ENCODE measurements at regions not wholly inside any gene's neighbourhood (a gene's known extent, or its start where the extent isn't known, plus 50 kb on each side); places are given as distances from the start of the nearest gene placed in this dataset.

DNA sequence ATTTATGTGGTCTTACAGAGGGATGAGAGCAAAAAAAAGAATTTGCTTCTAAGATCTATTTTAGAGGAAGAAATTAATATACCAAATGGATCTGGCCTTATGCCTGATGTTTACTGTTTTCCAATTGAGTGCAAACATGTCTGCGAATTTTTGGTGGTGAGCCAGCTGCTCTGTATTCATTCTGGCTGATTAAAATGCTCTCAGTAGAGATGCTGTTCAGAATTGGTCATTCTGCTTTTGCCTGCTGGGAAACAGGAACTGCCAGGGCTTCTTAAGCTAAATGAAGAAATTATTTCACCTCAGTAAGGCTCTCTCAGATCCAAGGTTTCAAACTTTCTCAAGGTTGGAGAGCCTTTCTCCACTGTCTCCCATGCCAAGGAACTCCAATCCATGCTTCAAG is 132.0 kb upstream of the SV2C start:
- no peak for DNase-seq
- no peak overlapping the region for H3K27ac Mint-ChIP-seq
- no peak for ATAC-seq
- H3K4me1 Mint-ChIP-seq, result peaks cover 5 to 7% of the 10 kb centered on the region in 2 donors
- H3K4me1 ChIP-seq (ENCODE audit: control insufficient read depth, insufficient read depth, low read length), result no peaks in the 10 kb centered on the region
- H3K9me3 ChIP-seq (ENCODE audit: control insufficient read depth, insufficient read depth, low read length), result peaks cover 5% of the 10 kb centered on the region
- H3K36me3 ChIP-seq (ENCODE audit: control insufficient read depth, insufficient read depth, low read length), result no peaks in the 10 kb centered on the region
- intact Hi-C loops (cut with micrococcal nuclease), result no loop called here
- no peak overlapping the region for H3K27ac ChIP-seq (ENCODE audit: low read length)
- WGBS (ENCODE audit: insufficient coverage), result 77% methylated on average over 1 of the region's 1 CpG
- no peaks in the 10 kb centered on the region for H3K27me3 ChIP-seq (ENCODE audit: control insufficient read depth, insufficient read depth, low read length)
- H3K9me3 Mint-ChIP-seq, result peaks cover 3 to 8% of the 10 kb centered on the region in 2 donors
- H3K27me3 Mint-ChIP-seq (ENCODE audit: low read depth in 2 of 2), result peaks cover 16 to 33% of the 10 kb centered on the region in 2 donors
- TF ChIP-seq, protein P1, sequence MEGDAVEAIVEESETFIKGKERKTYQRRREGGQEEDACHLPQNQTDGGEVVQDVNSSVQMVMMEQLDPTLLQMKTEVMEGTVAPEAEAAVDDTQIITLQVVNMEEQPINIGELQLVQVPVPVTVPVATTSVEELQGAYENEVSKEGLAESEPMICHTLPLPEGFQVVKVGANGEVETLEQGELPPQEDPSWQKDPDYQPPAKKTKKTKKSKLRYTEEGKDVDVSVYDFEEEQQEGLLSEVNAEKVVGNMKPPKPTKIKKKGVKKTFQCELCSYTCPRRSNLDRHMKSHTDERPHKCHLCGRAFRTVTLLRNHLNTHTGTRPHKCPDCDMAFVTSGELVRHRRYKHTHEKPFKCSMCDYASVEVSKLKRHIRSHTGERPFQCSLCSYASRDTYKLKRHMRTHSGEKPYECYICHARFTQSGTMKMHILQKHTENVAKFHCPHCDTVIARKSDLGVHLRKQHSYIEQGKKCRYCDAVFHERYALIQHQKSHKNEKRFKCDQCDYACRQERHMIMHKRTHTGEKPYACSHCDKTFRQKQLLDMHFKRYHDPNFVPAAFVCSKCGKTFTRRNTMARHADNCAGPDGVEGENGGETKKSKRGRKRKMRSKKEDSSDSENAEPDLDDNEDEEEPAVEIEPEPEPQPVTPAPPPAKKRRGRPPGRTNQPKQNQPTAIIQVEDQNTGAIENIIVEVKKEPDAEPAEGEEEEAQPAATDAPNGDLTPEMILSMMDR (IDR thresholded peaks at IDR 0.05), result no peak
- no peak overlapping the region for H3K4me3 Mint-ChIP-seq
- no peaks in the 10 kb centered on the region for H3K36me3 Mint-ChIP-seq
- H3K4me3 ChIP-seq (ENCODE audit: low read length), result no peak overlapping the region

DNA sequence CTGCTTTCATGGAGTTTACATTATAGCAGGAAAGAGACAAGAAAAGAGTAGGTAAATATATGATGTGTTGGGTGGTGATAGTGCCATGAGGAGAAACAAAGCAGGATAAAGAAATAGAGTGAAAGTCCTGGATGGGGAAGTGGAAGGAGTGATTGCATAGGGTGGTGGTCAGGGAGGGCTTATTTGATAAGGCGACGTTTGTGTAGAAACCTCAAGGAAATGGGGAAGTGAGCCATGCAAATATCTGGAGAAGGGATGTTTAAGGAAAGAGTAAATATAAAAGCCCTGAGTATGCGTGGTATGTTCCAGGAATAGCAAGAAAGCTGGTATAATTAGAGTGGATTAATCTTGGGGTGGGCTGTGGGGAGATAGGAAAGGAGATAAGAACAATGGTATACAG is 134.7 kb upstream of the SV2C start:
- H3K27ac Mint-ChIP-seq, result no peak overlapping the region
- H3K4me3 ChIP-seq (ENCODE audit: low read length), result no peak overlapping the region
- no peak overlapping the region for H3K27ac ChIP-seq (ENCODE audit: low read length)
- no peaks in the 10 kb centered on the region for H3K36me3 Mint-ChIP-seq
- H3K4me3 Mint-ChIP-seq, result no peak overlapping the region
- no peak for DNase-seq
- H3K27me3 Mint-ChIP-seq (ENCODE audit: low read depth in 2 of 2), result peaks cover 13 to 42% of the 10 kb centered on the region in 2 donors
- no peaks in the 10 kb centered on the region for H3K4me1 ChIP-seq (ENCODE audit: control insufficient read depth, insufficient read depth, low read length)
- TF ChIP-seq, protein P1 (IDR thresholded peaks at IDR 0.05), result no peak
- intact Hi-C loops (cut with micrococcal nuclease), result no loop called here
- peaks cover 5 to 7% of the 10 kb centered on the region in 2 donors for H3K4me1 Mint-ChIP-seq
- no peak for ATAC-seq
- H3K9me3 Mint-ChIP-seq, result peaks cover 3 to 8% of the 10 kb centered on the region in 2 donors
- no peaks in the 10 kb centered on the region for H3K36me3 ChIP-seq (ENCODE audit: control insufficient read depth, insufficient read depth, low read length)
- no peaks in the 10 kb centered on the region for H3K27me3 ChIP-seq (ENCODE audit: control insufficient read depth, insufficient read depth, low read length)
- H3K9me3 ChIP-seq (ENCODE audit: control insufficient read depth, insufficient read depth, low read length), result peaks cover 5% of the 10 kb centered on the region
- 53% methylated on average over 3 of the region's 3 CpGs for WGBS (ENCODE audit: insufficient coverage)

DNA sequence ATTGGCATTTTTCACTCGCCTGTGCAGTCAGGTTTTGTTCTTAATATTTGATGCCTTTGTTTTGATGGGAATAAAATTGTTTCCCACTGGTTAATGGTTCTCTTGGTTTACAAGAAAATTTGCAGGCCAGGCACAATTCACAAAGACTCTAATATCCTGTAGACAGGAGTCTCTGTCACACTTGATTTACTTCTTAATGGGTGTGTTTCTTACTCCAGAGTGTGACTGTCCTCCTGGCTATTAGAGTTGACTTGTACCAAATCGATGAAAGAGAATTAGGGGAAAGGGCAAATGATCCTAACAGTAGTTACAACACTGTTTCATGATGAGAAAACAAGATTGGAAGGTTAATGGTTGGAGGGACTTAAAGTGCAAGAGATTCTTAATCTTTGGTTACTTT is 142.8 kb upstream of the SV2C start:
- H3K27ac ChIP-seq (ENCODE audit: low read length), result no peak overlapping the region
- H3K9me3 ChIP-seq (ENCODE audit: control insufficient read depth, insufficient read depth, low read length), result no peaks in the 10 kb centered on the region
- no peaks in the 10 kb centered on the region for H3K36me3 ChIP-seq (ENCODE audit: control insufficient read depth, insufficient read depth, low read length)
- intact Hi-C loops (cut with micrococcal nuclease), result no loop called here
- H3K4me1 ChIP-seq (ENCODE audit: control insufficient read depth, insufficient read depth, low read length), result no peaks in the 10 kb centered on the region
- DNase-seq (no peak), ATAC-seq (no peak)
- H3K9me3 Mint-ChIP-seq, result no peaks in the 10 kb centered on the region
- H3K4me3 ChIP-seq (ENCODE audit: low read length), result no peak overlapping the region
- no peak overlapping the region for H3K4me3 Mint-ChIP-seq
- no peaks in the 10 kb centered on the region for H3K27me3 ChIP-seq (ENCODE audit: control insufficient read depth, insufficient read depth, low read length)
- no peaks in the 10 kb centered on the region for H3K36me3 Mint-ChIP-seq
- no peak overlapping the region for H3K27ac Mint-ChIP-seq
- peaks cover 3 to 19% of the 10 kb centered on the region in 2 donors for H3K27me3 Mint-ChIP-seq (ENCODE audit: low read depth in 2 of 2)
- WGBS (ENCODE audit: insufficient coverage), result 77% methylated on average over 1 of the region's 2 CpGs
- no peaks in the 10 kb centered on the region for H3K4me1 Mint-ChIP-seq
- TF ChIP-seq, protein P1 (IDR thresholded peaks at IDR 0.05), result no peak

DNA sequence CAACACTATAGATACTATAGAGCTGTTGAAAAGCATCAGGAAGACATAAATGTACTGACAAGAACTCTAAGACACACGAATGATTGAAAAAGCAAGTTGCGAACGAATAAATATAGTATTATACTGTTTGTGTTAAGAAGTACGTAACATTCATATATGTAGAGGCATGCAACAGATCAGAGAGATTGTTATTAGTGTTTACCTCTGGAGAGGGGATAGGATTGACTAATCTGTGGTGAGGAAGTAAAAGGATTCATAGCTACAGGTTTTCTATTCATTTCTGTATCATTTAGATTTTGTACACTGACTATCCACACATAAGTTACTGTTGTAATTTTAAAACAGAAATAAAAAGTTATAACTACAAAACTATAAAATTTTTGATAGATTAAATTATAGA is 147.6 kb upstream of the SV2C start:
- Mint-ChIP-seq H3K27me3 (ENCODE audit: low read depth in 2 of 2) (peaks cover 6 to 25% of the 10 kb centered on the region in 2 donors), H3K36me3 (no peaks in the 10 kb centered on the region), H3K9me3 (no peaks in the 10 kb centered on the region), H3K4me1 (no peaks in the 10 kb centered on the region), H3K27ac (no peak overlapping the region), H3K4me3 (no peak overlapping the region)
- TF ChIP-seq, protein P1 (IDR thresholded peaks at IDR 0.05), result no peak
- intact Hi-C loops (cut with micrococcal nuclease), result no loop called here
- H3K36me3 ChIP-seq (ENCODE audit: control insufficient read depth, insufficient read depth, low read length), result no peaks in the 10 kb centered on the region
- H3K4me1 ChIP-seq (ENCODE audit: control insufficient read depth, insufficient read depth, low read length), result no peaks in the 10 kb centered on the region
- 46% methylated on average over 3 of the region's 4 CpGs for WGBS (ENCODE audit: insufficient coverage)
- no peaks in the 10 kb centered on the region for H3K27me3 ChIP-seq (ENCODE audit: control insufficient read depth, insufficient read depth, low read length)
- H3K27ac ChIP-seq (ENCODE audit: low read length), result no peak overlapping the region
- H3K9me3 ChIP-seq (ENCODE audit: control insufficient read depth, insufficient read depth, low read length), result no peaks in the 10 kb centered on the region
- H3K4me3 ChIP-seq (ENCODE audit: low read length), result no peak overlapping the region
- DNase-seq (no peak), ATAC-seq (no peak)
